ENCODE measurements at regions not wholly inside any gene's neighbourhood (a gene's known extent, or its start where the extent isn't known, plus 50 kb on each side); places are given as distances from the start of the nearest gene placed in this dataset.
"Not testable (repeated sequence)": the region's sequence is repeated elsewhere in the genome, so short reads cannot be mapped to it uniquely, and the experiment has no call there.

- H3K27me3 Mint-ChIP-seq: peaks cover 4% of the 10 kb centered on the region
- H3K4me3 Mint-ChIP-seq: no peak overlapping the region
- no peak for DNase-seq
- peaks cover 13% of the 10 kb centered on the region for H3K9me3 Mint-ChIP-seq
- H3K4me1 Mint-ChIP-seq: peaks cover 28% of the 10 kb centered on the region
- CTCF ChIA-PET: no interaction called here
- no peak overlapping the region for H3K27ac Mint-ChIP-seq
- H3K36me3 Mint-ChIP-seq: peaks cover 12% of the 10 kb centered on the region
These were observed 235.8 kb downstream of the RAP2B start for GRCh38 chr3:153397794-153398193.

DNA sequence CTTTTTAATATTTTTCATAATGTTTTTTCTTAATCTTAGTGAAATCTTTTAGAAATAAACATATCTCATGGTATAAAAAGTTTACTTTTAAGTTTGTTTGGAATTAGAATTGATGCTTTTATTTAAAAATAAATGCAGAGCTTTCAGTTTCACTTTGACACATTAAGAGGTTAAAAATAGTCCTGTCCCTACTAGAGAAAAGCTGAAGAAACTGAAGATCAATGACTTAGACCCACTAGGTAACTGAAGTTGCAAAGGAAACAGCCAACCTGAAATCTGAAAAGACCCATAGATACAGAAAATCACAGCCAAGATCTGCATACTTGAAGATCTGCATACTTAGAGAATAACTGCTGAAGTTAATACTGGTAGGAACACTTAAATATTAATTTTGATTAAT lies 237.6 kb downstream of the RAP2B start:
- Mint-ChIP-seq H3K27me3 (no peaks in the 10 kb centered on the region), H3K4me1 (peaks cover 28% of the 10 kb centered on the region), H3K9me3 (peaks cover 4% of the 10 kb centered on the region), H3K4me3 (no peak overlapping the region), H3K27ac (peak overlapping the region; percentile 43), H3K36me3 (peaks cover 5% of the 10 kb centered on the region)
- CTCF ChIA-PET: no interaction called here
- no peak for DNase-seq

DNA sequence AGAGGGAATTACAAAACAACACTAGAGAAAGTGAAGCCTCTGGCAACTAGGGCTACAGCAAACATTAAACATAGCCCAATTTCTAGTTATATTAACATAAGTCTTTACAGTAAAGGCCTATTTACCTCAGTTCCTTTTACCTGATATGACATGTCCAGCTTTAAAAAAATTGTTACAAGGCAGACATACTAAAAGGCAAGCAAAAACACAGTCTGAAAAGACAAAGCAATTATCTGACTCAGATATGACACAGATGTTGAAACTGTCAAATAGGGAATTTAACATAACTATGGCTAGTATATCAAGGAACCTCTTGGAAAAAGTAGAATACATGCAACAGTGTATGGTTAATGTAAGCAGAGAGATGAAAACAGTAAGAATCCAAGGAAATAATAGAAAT lies 238.6 kb downstream of the RAP2B start:
- H3K4me3 Mint-ChIP-seq: no peak overlapping the region
- H3K4me1 Mint-ChIP-seq: peaks cover 28% of the 10 kb centered on the region
- no peak for DNase-seq
- H3K27me3 Mint-ChIP-seq: no peaks in the 10 kb centered on the region
- CTCF ChIA-PET: no interaction called here
- peaks cover 2% of the 10 kb centered on the region for H3K9me3 Mint-ChIP-seq
- peaks cover 3% of the 10 kb centered on the region for H3K36me3 Mint-ChIP-seq
- no peak overlapping the region for H3K27ac Mint-ChIP-seq

- Mint-ChIP-seq H3K36me3 (peaks cover 1% of the 10 kb centered on the region), H3K9me3 (no peaks in the 10 kb centered on the region), H3K27me3 (no peaks in the 10 kb centered on the region), H3K4me1 (peaks cover 18% of the 10 kb centered on the region), H3K4me3 (no peak overlapping the region), H3K27ac (peak overlapping the region; percentile 42)
- no peak for DNase-seq
- CTCF ChIA-PET: no interaction called here
These were observed 242.1 kb downstream of the RAP2B start for GRCh38 chr3:153404157-153404556.

GRCh38 chr3:153405320-153405719 lies 243.3 kb downstream of the RAP2B start:
- not testable (repeated sequence) for H3K27ac Mint-ChIP-seq

GRCh38 chr3:153410517-153410916 lies 248.5 kb downstream of the RAP2B start:
- no peak overlapping the region for H3K27ac Mint-ChIP-seq
- no peaks in the 10 kb centered on the region for H3K36me3 Mint-ChIP-seq
- H3K4me3 Mint-ChIP-seq: no peak overlapping the region

More at GRCh38 chr3:153405320-153405719, 243.3 kb downstream of the RAP2B start:
- H3K9me3 Mint-ChIP-seq, H3K4me1 Mint-ChIP-seq, CTCF ChIA-PET, H3K36me3 Mint-ChIP-seq, H3K4me3 Mint-ChIP-seq, DNase-seq, H3K27me3 Mint-ChIP-seq: not testable (repeated sequence)

DNA sequence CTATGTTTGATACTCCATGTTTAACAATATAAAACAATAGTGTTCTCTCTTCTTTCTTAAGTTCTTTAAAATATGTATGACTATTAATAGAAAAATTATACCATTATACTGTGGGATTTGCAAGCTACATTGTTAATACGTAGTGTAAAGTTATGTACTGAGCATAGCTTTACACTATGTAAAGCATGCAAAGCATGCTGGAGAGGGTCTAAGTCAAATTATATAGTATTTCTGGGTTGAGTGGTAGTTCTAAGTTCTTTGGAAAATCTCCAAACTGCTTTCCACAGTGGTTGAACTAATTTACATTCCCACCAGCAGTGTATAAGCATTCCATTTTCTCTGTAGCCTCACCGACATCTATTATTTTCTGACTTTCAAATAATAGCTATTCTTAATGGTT lies 253.0 kb downstream of the RAP2B start:
- CTCF ChIA-PET: no interaction called here
- H3K9me3 Mint-ChIP-seq: peaks cover 13% of the 10 kb centered on the region
- no peak overlapping the region for H3K4me3 Mint-ChIP-seq
- no peak overlapping the region for H3K27ac Mint-ChIP-seq
- H3K36me3 Mint-ChIP-seq: no peaks in the 10 kb centered on the region
- no peak for DNase-seq
- no peaks in the 10 kb centered on the region for H3K27me3 Mint-ChIP-seq
- peaks cover 2% of the 10 kb centered on the region for H3K4me1 Mint-ChIP-seq

More at GRCh38 chr3:153410517-153410916, 248.5 kb downstream of the RAP2B start:
- no peaks in the 10 kb centered on the region for H3K27me3 Mint-ChIP-seq
- DNase-seq: no peak
- no peaks in the 10 kb centered on the region for H3K9me3 Mint-ChIP-seq
- H3K4me1 Mint-ChIP-seq: peaks cover 2% of the 10 kb centered on the region
- CTCF ChIA-PET: no interaction called here

- CTCF ChIA-PET: interaction anchor here (2.9 kb wide), 1 partner anchor 11 kb away, joined by 7 read pairs; no protein-coding TSS in a partner anchor
- DNase-seq: no peak
- Mint-ChIP-seq H3K4me3 (no peak overlapping the region), H3K36me3 (peaks cover 4% of the 10 kb centered on the region), H3K27me3 (no peaks in the 10 kb centered on the region), H3K27ac (no peak overlapping the region), H3K4me1 (no peaks in the 10 kb centered on the region), H3K9me3 (peaks cover 44% of the 10 kb centered on the region)
These were observed 260.3 kb downstream of the RAP2B start for GRCh38 chr3:153422314-153422713.

GRCh38 chr3:153423820-153424219 lies 261.8 kb downstream of the RAP2B start:
- H3K27me3 Mint-ChIP-seq, H3K27ac Mint-ChIP-seq, CTCF ChIA-PET: not testable (repeated sequence)

DNA sequence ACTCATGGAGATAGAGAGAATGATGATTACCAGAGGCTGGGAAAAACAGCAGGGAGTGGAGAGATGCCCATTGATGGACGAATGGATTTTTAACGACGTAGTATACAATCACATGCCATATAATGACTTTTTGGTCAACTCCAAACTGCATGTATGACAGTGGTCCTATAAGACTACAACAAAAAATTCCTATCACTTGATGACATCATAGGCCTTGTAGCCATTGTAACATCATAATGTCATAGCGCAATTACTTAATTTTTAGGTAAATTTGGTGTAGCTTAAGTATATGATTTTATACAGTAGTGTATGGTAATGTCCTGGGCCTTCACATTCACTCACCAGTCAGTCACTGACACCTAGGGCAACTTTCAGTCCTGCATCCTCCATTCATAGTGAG lies 264.3 kb downstream of the RAP2B start:
- Mint-ChIP-seq H3K4me3 (no peak overlapping the region), H3K4me1 (no peaks in the 10 kb centered on the region), H3K9me3 (peaks cover 27% of the 10 kb centered on the region), H3K36me3 (peaks cover 4% of the 10 kb centered on the region), H3K27me3 (no peaks in the 10 kb centered on the region), H3K27ac (no peak overlapping the region)
- no peak for DNase-seq
- CTCF ChIA-PET: no interaction called here

More at GRCh38 chr3:153423820-153424219, 261.8 kb downstream of the RAP2B start:
- not testable (repeated sequence) for H3K36me3 Mint-ChIP-seq, H3K4me3 Mint-ChIP-seq, DNase-seq, H3K4me1 Mint-ChIP-seq
- peaks cover 36% of the 10 kb centered on the region for H3K9me3 Mint-ChIP-seq

GRCh38 chr3:153426803-153427202 lies 264.8 kb downstream of the RAP2B start:
- Mint-ChIP-seq H3K4me3 (no peak overlapping the region), H3K27ac (no peak overlapping the region), H3K36me3 (peaks cover 4% of the 10 kb centered on the region), H3K4me1 (no peaks in the 10 kb centered on the region), H3K9me3 (peaks cover 27% of the 10 kb centered on the region), H3K27me3 (no peaks in the 10 kb centered on the region)
- CTCF ChIA-PET: no interaction called here
- no peak for DNase-seq

DNA sequence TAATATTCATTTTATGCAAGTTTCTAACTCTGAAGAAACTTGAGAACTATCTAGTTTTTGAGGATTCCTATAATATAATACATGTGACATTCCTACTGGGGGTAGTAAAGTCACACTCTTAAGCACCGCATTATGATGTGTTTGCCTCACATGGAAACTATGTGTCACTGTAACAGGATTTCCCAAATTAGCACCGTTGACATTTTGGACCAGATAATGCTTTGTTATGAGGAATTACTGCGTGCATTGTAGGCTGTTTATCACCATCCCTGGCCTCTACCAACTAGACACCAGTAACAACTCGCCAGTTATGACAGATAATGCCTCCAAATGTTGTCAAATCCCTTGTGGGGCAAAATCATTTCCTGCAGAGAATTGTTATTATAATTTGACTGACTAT lies 267.8 kb downstream of the RAP2B start:
- no peak overlapping the region for H3K4me3 Mint-ChIP-seq
- no peaks in the 10 kb centered on the region for H3K4me1 Mint-ChIP-seq
- no peak for DNase-seq
- H3K27ac Mint-ChIP-seq: no peak overlapping the region
- peaks cover 4% of the 10 kb centered on the region for H3K9me3 Mint-ChIP-seq
- no peaks in the 10 kb centered on the region for H3K36me3 Mint-ChIP-seq
- H3K27me3 Mint-ChIP-seq: no peaks in the 10 kb centered on the region
- CTCF ChIA-PET: no interaction called here

GRCh38 chr3:153431076-153431475 lies 269.1 kb downstream of the RAP2B start:
- CTCF ChIA-PET: no interaction called here
- Mint-ChIP-seq H3K27me3 (no peaks in the 10 kb centered on the region), H3K4me3 (no peak overlapping the region), H3K9me3 (no peaks in the 10 kb centered on the region), H3K27ac (no peak overlapping the region), H3K36me3 (no peaks in the 10 kb centered on the region), H3K4me1 (no peaks in the 10 kb centered on the region)
- no peak for DNase-seq

GRCh38 chr3:153437666-153438065 lies 275.6 kb downstream of the RAP2B start:
- Mint-ChIP-seq H3K9me3 (no peaks in the 10 kb centered on the region), H3K36me3 (no peaks in the 10 kb centered on the region), H3K27ac (no peak overlapping the region), H3K27me3 (no peaks in the 10 kb centered on the region), H3K4me1 (peaks cover 8% of the 10 kb centered on the region), H3K4me3 (no peak overlapping the region)
- CTCF ChIA-PET: no interaction called here
- no peak for DNase-seq

DNA sequence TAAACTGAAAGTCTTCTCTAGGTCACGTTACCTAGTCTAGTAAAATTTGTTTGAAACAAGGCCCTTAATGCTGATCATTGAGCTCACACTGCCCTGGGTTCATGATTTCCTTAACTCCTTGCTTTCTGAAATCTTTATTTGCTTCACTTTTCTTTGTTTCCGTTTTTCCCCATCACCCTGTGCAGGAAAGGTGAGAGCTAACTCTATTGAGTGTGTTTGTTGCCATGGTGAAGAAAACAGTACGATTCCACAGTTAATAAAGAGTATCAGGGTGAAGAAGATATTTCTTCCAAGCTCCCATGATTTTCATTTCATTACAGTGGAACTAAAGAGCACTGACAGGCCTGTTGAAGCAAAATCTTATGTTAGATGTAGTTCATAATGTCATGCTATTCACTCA lies 276.2 kb downstream of the RAP2B start:
- no peak overlapping the region for H3K27ac Mint-ChIP-seq
- peaks cover 14% of the 10 kb centered on the region for H3K4me1 Mint-ChIP-seq
- CTCF ChIA-PET: no interaction called here
- H3K4me3 Mint-ChIP-seq: no peak overlapping the region
- H3K27me3 Mint-ChIP-seq: no peaks in the 10 kb centered on the region
- no peaks in the 10 kb centered on the region for H3K9me3 Mint-ChIP-seq
- no peaks in the 10 kb centered on the region for H3K36me3 Mint-ChIP-seq
- DNase-seq: no peak

GRCh38 chr3:153439780-153440179 lies 277.8 kb downstream of the RAP2B start:
- no peaks in the 10 kb centered on the region for H3K9me3 Mint-ChIP-seq
- DNase-seq: no peak
- no peaks in the 10 kb centered on the region for H3K36me3 Mint-ChIP-seq
- H3K4me1 Mint-ChIP-seq: peaks cover 14% of the 10 kb centered on the region
- no peak overlapping the region for H3K4me3 Mint-ChIP-seq
- no peak overlapping the region for H3K27ac Mint-ChIP-seq
- CTCF ChIA-PET: no interaction called here
- no peaks in the 10 kb centered on the region for H3K27me3 Mint-ChIP-seq

All from activated naive CD4-positive, alpha-beta T cell treated with anti-CD3 and anti-CD28 coated beads, Interleukin-2, amount 10 ng/mL, durations not matched to agents 7 days and 5 days (primary cell).